MM.1S (cell line): ENCODE measurements at regions not wholly inside any gene's neighbourhood (a gene's known extent, or its start where the extent isn't known, plus 50 kb on each side); places are given as distances from the start of the nearest gene placed in this dataset.
"Not testable (repeated sequence)": the region's sequence is repeated elsewhere in the genome, so short reads cannot be mapped to it uniquely, and the experiment has no call there.

Experiments used
- DNase-seq: peaks from one replicate; pipeline ENCODE4 v3.0.0-alpha.2; 2015
- H2AFZ ChIP-seq: fragments of 300-600 bp; sonication (generic); 2 replicates; pipeline ENCODE4 v1.6.0; 2016; ENCODE audit warnings: antibody characterized with exemption, low read length
- H3F3A ChIP-seq: fragments of 300-600 bp; sonication (generic); 2 replicates; pipeline ENCODE4 v1.6.1; 2016; ENCODE audit warnings: mild to moderate bottlenecking, antibody characterized with exemption, low read length, moderate library complexity, mixed read lengths; ENCODE audit not compliant: insufficient read depth
- H3K27ac ChIP-seq: fragments of 300-600 bp; sonication (generic); 2 replicates; pipeline ENCODE4 v1.5.1; 2016; ENCODE audit warnings: mild to moderate bottlenecking, low read length
- H3K27me3 ChIP-seq: fragments of 300-600 bp; sonication (generic); replicated peaks from 2 replicates; pipeline ENCODE4 v1.6.0; 2016; ENCODE audit warnings: low read length; ENCODE audit not compliant: insufficient read depth
- H3K36me3 ChIP-seq: fragments of 300-600 bp; sonication (generic); replicated peaks from 2 replicates; pipeline ENCODE4 v1.6.1; 2016; ENCODE audit warnings: mild to moderate bottlenecking, low read length, mixed read lengths; ENCODE audit not compliant: insufficient read depth
- H3K4me1 ChIP-seq: fragments of 300-600 bp; sonication (generic); 2 replicates; pipeline ENCODE4 v1.6.1; 2016; ENCODE audit warnings: low read length, mixed read lengths
- H3K4me2 ChIP-seq: fragments of 300-600 bp; sonication (generic); 2 replicates; pipeline ENCODE4 v1.6.0; 2016; ENCODE audit warnings: low read depth, low read length
- H3K4me3 ChIP-seq: fragments of 300-600 bp; sonication (generic); 2 replicates; pipeline ENCODE4 v1.5.1; 2016; ENCODE audit warnings: low read length, mixed read lengths
- H3K79me2 ChIP-seq: fragments of 300-600 bp; sonication (generic); 2 replicates; pipeline ENCODE4 v1.6.1; 2016; ENCODE audit warnings: mixed run types, low read length, mixed read lengths
- H3K9ac ChIP-seq: fragments of 300-600 bp; sonication (generic); 2 replicates; pipeline ENCODE4 v1.6.1; 2016; ENCODE audit warnings: low read length, mixed read lengths
- H3K9me2 ChIP-seq: fragments of 300-600 bp; sonication (generic); replicated peaks from 2 replicates; pipeline ENCODE4 v1.6.1; 2016; ENCODE audit warnings: mild to moderate bottlenecking, low read length, mixed read lengths; ENCODE audit not compliant: insufficient read depth
- H3K9me3 ChIP-seq: fragments of 300-600 bp; sonication (generic); replicated peaks from 2 replicates; pipeline ENCODE4 v1.6.1; 2016; ENCODE audit warnings: mild to moderate bottlenecking, low read length, mixed read lengths; ENCODE audit not compliant: insufficient read depth
- H4K20me1 ChIP-seq: fragments of 300-600 bp; sonication (generic); 2 replicates; pipeline ENCODE4 v1.6.1; 2016; ENCODE audit warnings: mild to moderate bottlenecking, low read length, moderate library complexity, mixed read lengths; ENCODE audit not compliant: insufficient read depth
- EZH2 ChIP-seq: fragments of 300-600 bp; sonication (generic); optimal IDR thresholded peaks from 2 replicates; pipeline ENCODE3; 2017; ENCODE audit warnings: low read depth, mild to moderate bottlenecking, antibody characterized with exemption, low read length, mixed read lengths
- EZH2phosphoT487 ChIP-seq: fragments of 300-600 bp; sonication (generic); IDR thresholded peaks from 2 replicates; pipeline ENCODE4 v1.6.1; 2018; ENCODE audit warnings: antibody characterized with exemption, low read length
- TF ChIP-seq, protein P1 (sequence below): fragments of 300-600 bp; sonication (generic); IDR thresholded peaks from 2 replicates; pipeline ENCODE4 v1.5.1; 2016; ENCODE audit warnings: antibody characterized with exemption, low read length, mixed read lengths

DNA sequence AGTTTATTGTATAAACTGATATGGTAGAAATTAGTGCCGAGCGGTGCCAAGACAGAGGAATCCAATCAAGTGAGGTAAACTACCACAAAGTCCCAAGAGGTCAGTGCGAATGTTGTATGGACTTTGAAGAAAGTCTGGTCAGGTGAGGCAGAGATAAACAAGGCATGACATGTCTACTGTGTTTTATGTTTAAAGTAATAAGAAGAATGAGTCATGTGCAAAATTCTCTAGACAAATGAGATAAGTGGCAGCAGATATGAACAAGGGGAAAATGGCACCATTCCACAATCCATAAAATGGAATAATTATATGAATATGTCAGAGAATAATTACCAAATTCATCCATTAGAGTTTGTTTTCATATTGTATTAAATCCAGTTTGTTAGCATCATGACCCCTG lies 364.1 kb upstream of the CCNH start:
- H3K4me2 ChIP-seq, result no peak overlapping the region
- 0 out of 2 replicates have a peak, but pooled peaks cover 3% of the 10 kb centered on the region for H3K27me3 ChIP-seq
- H3K79me2 ChIP-seq, result no peaks in the 10 kb centered on the region
- no peak overlapping the region for H3K27ac ChIP-seq
- H3K36me3 ChIP-seq, result no peaks in the 10 kb centered on the region
- DNase-seq, result no peak
- no peaks in the 10 kb centered on the region for H3K9me3 ChIP-seq
- H2AFZ ChIP-seq, result no peak overlapping the region
- no peak overlapping the region for H3K4me3 ChIP-seq
- no peak overlapping the region for H3K9ac ChIP-seq
- no peaks in the 10 kb centered on the region for H3K4me1 ChIP-seq
- TF ChIP-seq EZH2 (no peak), EZH2phosphoT487 (no peak)
- TF ChIP-seq, protein P1, sequence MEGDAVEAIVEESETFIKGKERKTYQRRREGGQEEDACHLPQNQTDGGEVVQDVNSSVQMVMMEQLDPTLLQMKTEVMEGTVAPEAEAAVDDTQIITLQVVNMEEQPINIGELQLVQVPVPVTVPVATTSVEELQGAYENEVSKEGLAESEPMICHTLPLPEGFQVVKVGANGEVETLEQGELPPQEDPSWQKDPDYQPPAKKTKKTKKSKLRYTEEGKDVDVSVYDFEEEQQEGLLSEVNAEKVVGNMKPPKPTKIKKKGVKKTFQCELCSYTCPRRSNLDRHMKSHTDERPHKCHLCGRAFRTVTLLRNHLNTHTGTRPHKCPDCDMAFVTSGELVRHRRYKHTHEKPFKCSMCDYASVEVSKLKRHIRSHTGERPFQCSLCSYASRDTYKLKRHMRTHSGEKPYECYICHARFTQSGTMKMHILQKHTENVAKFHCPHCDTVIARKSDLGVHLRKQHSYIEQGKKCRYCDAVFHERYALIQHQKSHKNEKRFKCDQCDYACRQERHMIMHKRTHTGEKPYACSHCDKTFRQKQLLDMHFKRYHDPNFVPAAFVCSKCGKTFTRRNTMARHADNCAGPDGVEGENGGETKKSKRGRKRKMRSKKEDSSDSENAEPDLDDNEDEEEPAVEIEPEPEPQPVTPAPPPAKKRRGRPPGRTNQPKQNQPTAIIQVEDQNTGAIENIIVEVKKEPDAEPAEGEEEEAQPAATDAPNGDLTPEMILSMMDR, result no peak
- H3F3A ChIP-seq, result no peaks in the 10 kb centered on the region
- H4K20me1 ChIP-seq, result no peaks in the 10 kb centered on the region
- H3K9me2 ChIP-seq, result no peaks in the 10 kb centered on the region

DNA sequence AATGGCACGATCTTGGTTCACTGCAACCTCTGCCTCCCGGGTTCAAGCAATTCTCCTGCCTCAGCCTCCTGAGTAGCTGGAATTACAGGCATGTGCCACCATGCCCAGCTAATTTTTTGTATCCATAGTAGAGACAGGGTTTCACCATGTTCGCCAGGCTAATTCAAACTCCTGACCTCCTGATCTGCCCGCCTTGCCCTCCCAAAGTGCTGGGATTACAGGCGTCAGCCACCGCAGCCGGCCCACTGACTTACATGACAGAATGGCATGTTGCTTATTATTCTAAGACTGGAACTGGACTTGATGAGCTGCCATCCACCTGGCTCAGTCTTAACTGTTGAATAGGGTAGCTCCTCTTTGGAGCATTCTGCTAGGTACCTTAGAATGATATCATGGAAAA lies 363.6 kb upstream of the CCNH start:
- H2AFZ ChIP-seq, H3F3A ChIP-seq, H3K27me3 ChIP-seq, H3K9ac ChIP-seq, DNase-seq, H3K36me3 ChIP-seq, H3K9me2 ChIP-seq, H3K4me1 ChIP-seq, H3K4me2 ChIP-seq, H4K20me1 ChIP-seq, H3K79me2 ChIP-seq, H3K4me3 ChIP-seq, H3K27ac ChIP-seq, H3K9me3 ChIP-seq: not testable (repeated sequence)

DNA sequence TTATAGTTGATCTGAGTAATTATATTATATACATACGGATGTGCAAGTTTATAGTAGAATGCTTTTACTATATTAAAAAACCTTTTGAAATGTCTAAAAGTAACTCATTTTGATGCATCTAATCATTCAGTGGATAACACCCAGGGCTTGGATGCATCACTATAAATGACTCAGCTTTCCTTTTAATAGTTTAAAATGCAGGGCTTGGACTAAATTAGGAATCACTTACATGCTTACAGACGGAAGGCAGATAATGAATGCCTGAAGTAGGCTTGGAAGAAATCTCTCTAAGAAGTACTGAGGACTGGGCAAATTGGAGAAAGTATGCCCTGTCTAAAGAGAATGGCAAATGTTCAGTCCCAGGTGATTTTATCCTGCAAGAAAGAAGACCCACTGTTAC lies 362.5 kb upstream of the CCNH start:
- H3K9me2 ChIP-seq, result no peaks in the 10 kb centered on the region
- no peaks in the 10 kb centered on the region for H3K9me3 ChIP-seq
- H3K27ac ChIP-seq, result no peak overlapping the region
- H3K27me3 ChIP-seq, result no peaks in the 10 kb centered on the region
- H3K36me3 ChIP-seq, result no peaks in the 10 kb centered on the region
- no peak overlapping the region for H3K9ac ChIP-seq
- no peak overlapping the region for H3K4me2 ChIP-seq
- H3K4me1 ChIP-seq, result no peaks in the 10 kb centered on the region
- no peaks in the 10 kb centered on the region for H3F3A ChIP-seq
- no peak overlapping the region for H3K4me3 ChIP-seq
- H3K79me2 ChIP-seq, result no peaks in the 10 kb centered on the region
- TF ChIP-seq EZH2, result no peak
- TF ChIP-seq, protein P1, result no peak
- TF ChIP-seq EZH2phosphoT487, result no peak
- no peak for DNase-seq
- no peaks in the 10 kb centered on the region for H4K20me1 ChIP-seq
- H2AFZ ChIP-seq, result no peak overlapping the region

DNA sequence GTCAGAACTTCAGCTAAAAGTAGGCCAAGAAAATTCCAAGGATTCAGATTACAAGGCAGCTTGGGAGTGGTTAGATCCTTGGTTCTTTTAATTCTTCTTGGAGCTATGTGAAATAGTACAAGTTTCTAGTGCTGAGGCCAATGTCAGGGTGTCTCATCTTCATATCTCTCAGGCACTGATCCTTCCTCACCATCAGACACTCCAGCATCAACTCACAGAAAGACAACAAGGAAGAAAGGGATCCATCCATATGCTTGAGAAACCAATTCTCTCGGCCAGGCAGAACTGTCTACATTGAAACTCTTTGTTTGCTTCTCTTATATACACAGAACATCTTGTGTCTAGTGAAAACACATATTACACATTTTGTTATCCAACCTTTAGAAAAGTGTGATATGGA lies 362.1 kb upstream of the CCNH start:
- Histone ChIP-seq H3K79me2 (no peaks in the 10 kb centered on the region), H3K4me1 (no peaks in the 10 kb centered on the region), H3K9ac (no peak overlapping the region), H4K20me1 (no peaks in the 10 kb centered on the region), H3K4me2 (no peak overlapping the region), H2AFZ (no peak overlapping the region), H3K36me3 (no peaks in the 10 kb centered on the region), H3K27me3 (no peaks in the 10 kb centered on the region), H3K9me2 (no peaks in the 10 kb centered on the region), H3K4me3 (no peak overlapping the region), H3K27ac (no peak overlapping the region), H3F3A (no peaks in the 10 kb centered on the region), H3K9me3 (no peaks in the 10 kb centered on the region)
- TF ChIP-seq EZH2, result no peak
- no peak for TF ChIP-seq EZH2phosphoT487
- TF ChIP-seq, protein P1, result no peak
- DNase-seq, result no peak
